HG03064 (cell line): ENCODE measurements at regions not wholly inside any gene's neighbourhood (a gene's known extent, or its start where the extent isn't known, plus 50 kb on each side); places are given as distances from the start of the nearest gene placed in this dataset.

ENCODE experiments used
- ATAC-seq: cut with Tn5 transposase; IDR thresholded peaks from one replicate; pipeline ENCODE4 v1.9.1; 2021; ENCODE audit warnings: low read depth; ENCODE audit not compliant: unreplicated experiment

- ATAC-seq, result peak; percentile 88
Observed at GRCh38 chr13:62643799-62644524, 1228.3 kb upstream of the PCDH20 start.

GRCh38 chr13:62643007-62643483 is 1227.4 kb upstream of the PCDH20 start:
- ATAC-seq, result no peak

- no peak for ATAC-seq
Observed at GRCh38 chr13:62635161-62635560, 1219.5 kb upstream of the PCDH20 start.

- no peak for ATAC-seq
Observed at GRCh38 chr13:62633448-62633847, 1217.8 kb upstream of the PCDH20 start.

- ATAC-seq, result no peak
Observed at GRCh38 chr13:62631619-62632018, 1216.0 kb upstream of the PCDH20 start.

GRCh38 chr13:62631124-62631523 is 1215.5 kb upstream of the PCDH20 start:
- ATAC-seq, result no peak

GRCh38 chr13:62629618-62630017 is 1214.0 kb upstream of the PCDH20 start:
- no peak for ATAC-seq

- ATAC-seq, result no peak
Observed at GRCh38 chr13:62627226-62627625, 1211.6 kb upstream of the PCDH20 start.

GRCh38 chr13:62626771-62627170 is 1211.1 kb upstream of the PCDH20 start:
- no peak for ATAC-seq

GRCh38 chr13:62625214-62625881 is 1209.7 kb upstream of the PCDH20 start:
- ATAC-seq, result no peak

- ATAC-seq, result no peak
Observed at GRCh38 chr13:62613819-62614218, 1198.2 kb upstream of the PCDH20 start.

GRCh38 chr13:62611343-62611742 is 1195.7 kb upstream of the PCDH20 start:
- ATAC-seq, result no peak

GRCh38 chr13:62598708-62599107 is 1183.1 kb upstream of the PCDH20 start:
- ATAC-seq, result no peak

- no peak for ATAC-seq
Observed at GRCh38 chr13:62595976-62596375, 1180.3 kb upstream of the PCDH20 start.

GRCh38 chr13:62593804-62594203 is 1178.2 kb upstream of the PCDH20 start:
- ATAC-seq, result no peak

- ATAC-seq, result no peak
Observed at GRCh38 chr13:62583466-62583865, 1167.8 kb upstream of the PCDH20 start.

- ATAC-seq, result no peak
Observed at GRCh38 chr13:62578402-62578801, 1162.8 kb upstream of the PCDH20 start.

- no peak for ATAC-seq
Observed at GRCh38 chr13:62564770-62565169, 1149.1 kb upstream of the PCDH20 start.

GRCh38 chr13:62563251-62563650 is 1147.6 kb upstream of the PCDH20 start:
- no peak for ATAC-seq

- ATAC-seq, result no peak
Observed at GRCh38 chr13:62556978-62557377, 1141.3 kb upstream of the PCDH20 start.

GRCh38 chr13:62551588-62551987 is 1135.9 kb upstream of the PCDH20 start:
- no peak for ATAC-seq

GRCh38 chr13:62544928-62545327 is 1129.3 kb upstream of the PCDH20 start:
- no peak for ATAC-seq
